ENCODE measurements at regions not wholly inside any gene's neighbourhood (a gene's known extent, or its start where the extent isn't known, plus 50 kb on each side); places are given as distances from the start of the nearest gene placed in this dataset.

DNA sequence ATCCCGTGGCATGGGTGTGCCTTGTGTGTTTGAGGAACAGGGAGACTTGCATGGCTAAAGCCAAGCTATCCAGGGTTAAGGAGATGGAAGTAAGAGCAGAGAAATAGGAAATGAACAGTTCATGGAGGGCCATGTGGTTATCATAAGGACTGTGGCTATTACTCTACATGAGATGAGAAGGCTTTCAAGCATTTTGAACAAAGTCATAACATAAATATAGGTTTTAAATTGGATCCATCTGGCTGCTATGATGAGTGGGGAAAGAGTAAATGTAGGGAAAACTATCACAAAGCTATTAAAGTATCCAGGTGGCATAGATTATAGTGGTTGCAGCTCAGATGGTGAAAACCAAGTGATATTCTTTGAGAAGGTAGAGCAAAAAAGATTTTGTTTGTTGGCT lies 184.1 kb downstream of the PCDH17 start:
- TF ChIP-seq, protein P1, sequence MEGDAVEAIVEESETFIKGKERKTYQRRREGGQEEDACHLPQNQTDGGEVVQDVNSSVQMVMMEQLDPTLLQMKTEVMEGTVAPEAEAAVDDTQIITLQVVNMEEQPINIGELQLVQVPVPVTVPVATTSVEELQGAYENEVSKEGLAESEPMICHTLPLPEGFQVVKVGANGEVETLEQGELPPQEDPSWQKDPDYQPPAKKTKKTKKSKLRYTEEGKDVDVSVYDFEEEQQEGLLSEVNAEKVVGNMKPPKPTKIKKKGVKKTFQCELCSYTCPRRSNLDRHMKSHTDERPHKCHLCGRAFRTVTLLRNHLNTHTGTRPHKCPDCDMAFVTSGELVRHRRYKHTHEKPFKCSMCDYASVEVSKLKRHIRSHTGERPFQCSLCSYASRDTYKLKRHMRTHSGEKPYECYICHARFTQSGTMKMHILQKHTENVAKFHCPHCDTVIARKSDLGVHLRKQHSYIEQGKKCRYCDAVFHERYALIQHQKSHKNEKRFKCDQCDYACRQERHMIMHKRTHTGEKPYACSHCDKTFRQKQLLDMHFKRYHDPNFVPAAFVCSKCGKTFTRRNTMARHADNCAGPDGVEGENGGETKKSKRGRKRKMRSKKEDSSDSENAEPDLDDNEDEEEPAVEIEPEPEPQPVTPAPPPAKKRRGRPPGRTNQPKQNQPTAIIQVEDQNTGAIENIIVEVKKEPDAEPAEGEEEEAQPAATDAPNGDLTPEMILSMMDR (IDR thresholded peaks at IDR 0.05; ENCODE audit: poor library complexity) = no peak
- no peak for TF ChIP-seq EZH2 (IDR thresholded peaks at IDR 0.05; ENCODE audit: borderline replicate concordance)

Data from hepatocyte (in vitro differentiated cells).